ENCODE measurements at regions not wholly inside any gene's neighbourhood (a gene's known extent, or its start where the extent isn't known, plus 50 kb on each side); places are given as distances from the start of the nearest gene placed in this dataset.

- H3K4me3 Mint-ChIP-seq, result no peak overlapping the region
- no peaks in the 10 kb centered on the region for H3K36me3 Mint-ChIP-seq
- Histone ChIP-seq H3K4me3 (replicated peaks in 1 of 3; ENCODE audit: low read depth in 2 of 3, low read length in 3 of 3) (no peak overlapping the region), H3K4me2 (replicated peaks; ENCODE audit: extremely low read depth, low read length, poor library complexity, severe bottlenecking) (no peak overlapping the region), H3K4me1 (ENCODE audit: control insufficient read depth in 1 of 2, insufficient read depth in 2 of 2, low read length in 2 of 2) (no peaks in the 10 kb centered on the region), H3K36me3 (replicated peaks in 1 of 2; ENCODE audit: control insufficient read depth in 1 of 2, insufficient read depth in 2 of 2, low read length in 2 of 2) (no peaks in the 10 kb centered on the region), H4K20me1 (ENCODE audit: insufficient read depth, low read length) (no peaks in the 10 kb centered on the region), H3K9me3 (replicated peaks in 1 of 2; ENCODE audit: control insufficient read depth in 1 of 2, insufficient read depth in 1 of 2, low read length in 2 of 2) (no peaks in the 10 kb centered on the region), H3K27me3 (ENCODE audit: control insufficient read depth in 2 of 2, insufficient read depth in 2 of 2, low read length in 2 of 2) (no peaks in the 10 kb centered on the region), H2AFZ (ENCODE audit: insufficient read depth, low read depth, low read length, poor library complexity, severe bottlenecking) (no peak overlapping the region), H3K79me2 (ENCODE audit: insufficient read depth, low read length) (no peaks in the 10 kb centered on the region), H3K9ac (ENCODE audit: insufficient read depth, low read length, poor library complexity, severe bottlenecking) (no peak overlapping the region), H3K27ac (ENCODE audit: low read depth in 1 of 2, low read length in 2 of 2) (no peak overlapping the region)
- TF ChIP-seq CTCF (IDR thresholded peaks at IDR 0.05), result no peak
- peaks cover 13 to 23% (median 14%) of the 10 kb centered on the region in 3 donors for H3K27me3 Mint-ChIP-seq (ENCODE audit: low read depth in 3 of 3)
- intact Hi-C loops (cut with micrococcal nuclease), result no loop called here
- no peak overlapping the region for H3K27ac Mint-ChIP-seq
- no peak for DNase-seq
- no peaks in the 10 kb centered on the region for H3K4me1 Mint-ChIP-seq
- WGBS (ENCODE audit: insufficient coverage), result no CpG with 5 or more reads among the region's 3 CpGs
- H3K9me3 Mint-ChIP-seq, result peaks cover 0 to 4% (median 3%) of the 10 kb centered on the region in 7 donors
Observed at GRCh38 chr20:39106791-39107190, 144.6 kb downstream of the DHX35 start.

- Histone ChIP-seq H3K4me3 (replicated peaks in 1 of 3; ENCODE audit: low read depth in 2 of 3, low read length in 3 of 3) (no peak overlapping the region), H3K4me2 (replicated peaks; ENCODE audit: extremely low read depth, low read length, poor library complexity, severe bottlenecking) (no peak overlapping the region), H3K79me2 (ENCODE audit: insufficient read depth, low read length) (no peaks in the 10 kb centered on the region), H3K27me3 (ENCODE audit: control insufficient read depth in 2 of 2, insufficient read depth in 2 of 2, low read length in 2 of 2) (peaks cover 0 to under 1% of the 10 kb centered on the region in 2 donors), H3K27ac (ENCODE audit: low read depth in 1 of 2, low read length in 2 of 2) (no peak overlapping the region), H4K20me1 (ENCODE audit: insufficient read depth, low read length) (no peaks in the 10 kb centered on the region), H3K9ac (ENCODE audit: insufficient read depth, low read length, poor library complexity, severe bottlenecking) (no peak overlapping the region), H3K36me3 (replicated peaks in 1 of 2; ENCODE audit: control insufficient read depth in 1 of 2, insufficient read depth in 2 of 2, low read length in 2 of 2) (no peaks in the 10 kb centered on the region), H2AFZ (ENCODE audit: insufficient read depth, low read depth, low read length, poor library complexity, severe bottlenecking) (no peak overlapping the region), H3K4me1 (ENCODE audit: control insufficient read depth in 1 of 2, insufficient read depth in 2 of 2, low read length in 2 of 2) (no peaks in the 10 kb centered on the region), H3K9me3 (replicated peaks in 1 of 2; ENCODE audit: control insufficient read depth in 1 of 2, insufficient read depth in 1 of 2, low read length in 2 of 2) (no peaks in the 10 kb centered on the region)
- Mint-ChIP-seq H3K9me3 (peaks cover 0 to 10% (median 3%) of the 10 kb centered on the region in 7 donors), H3K27me3 (ENCODE audit: low read depth in 3 of 3) (peaks cover 6 to 20% (median 10%) of the 10 kb centered on the region in 3 donors), H3K4me1 (no peaks in the 10 kb centered on the region), H3K36me3 (no peaks in the 10 kb centered on the region), H3K4me3 (no peak overlapping the region), H3K27ac (no peak overlapping the region)
- DNase-seq, result no peak
- TF ChIP-seq CTCF (IDR thresholded peaks at IDR 0.05), result no peak
- intact Hi-C loops (cut with micrococcal nuclease), result no loop called here
- 89% methylated on average over 2 of the region's 5 CpGs for WGBS (ENCODE audit: insufficient coverage)
Observed at GRCh38 chr20:39105551-39105950, 143.4 kb downstream of the DHX35 start.
